ENCODE measurements at regions not wholly inside any gene's neighbourhood (a gene's known extent, or its start where the extent isn't known, plus 50 kb on each side); places are given as distances from the start of the nearest gene placed in this dataset.

- H3K9me3 ChIP-seq: no peaks in the 10 kb centered on the region
- DNase-seq (no peak), ATAC-seq (no peak)
- no peak overlapping the region for H3K4me3 ChIP-seq
- H3K27ac ChIP-seq: no peak overlapping the region
- no peaks in the 10 kb centered on the region for H3K4me1 ChIP-seq
- H3K27me3 ChIP-seq (ENCODE audit: insufficient read depth in 3 of 3, low read length in 2 of 3): peaks cover 0 to 4% (median 2%) of the 10 kb centered on the region in 3 donors
- TF ChIP-seq, protein P1, sequence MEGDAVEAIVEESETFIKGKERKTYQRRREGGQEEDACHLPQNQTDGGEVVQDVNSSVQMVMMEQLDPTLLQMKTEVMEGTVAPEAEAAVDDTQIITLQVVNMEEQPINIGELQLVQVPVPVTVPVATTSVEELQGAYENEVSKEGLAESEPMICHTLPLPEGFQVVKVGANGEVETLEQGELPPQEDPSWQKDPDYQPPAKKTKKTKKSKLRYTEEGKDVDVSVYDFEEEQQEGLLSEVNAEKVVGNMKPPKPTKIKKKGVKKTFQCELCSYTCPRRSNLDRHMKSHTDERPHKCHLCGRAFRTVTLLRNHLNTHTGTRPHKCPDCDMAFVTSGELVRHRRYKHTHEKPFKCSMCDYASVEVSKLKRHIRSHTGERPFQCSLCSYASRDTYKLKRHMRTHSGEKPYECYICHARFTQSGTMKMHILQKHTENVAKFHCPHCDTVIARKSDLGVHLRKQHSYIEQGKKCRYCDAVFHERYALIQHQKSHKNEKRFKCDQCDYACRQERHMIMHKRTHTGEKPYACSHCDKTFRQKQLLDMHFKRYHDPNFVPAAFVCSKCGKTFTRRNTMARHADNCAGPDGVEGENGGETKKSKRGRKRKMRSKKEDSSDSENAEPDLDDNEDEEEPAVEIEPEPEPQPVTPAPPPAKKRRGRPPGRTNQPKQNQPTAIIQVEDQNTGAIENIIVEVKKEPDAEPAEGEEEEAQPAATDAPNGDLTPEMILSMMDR (IDR thresholded peaks at IDR 0.05): no peak
- H3K36me3 ChIP-seq (ENCODE audit: insufficient read depth in 1 of 2, low read depth in 1 of 2): no peaks in the 10 kb centered on the region
- intact Hi-C loops (cut with DNase I): no loop called here
- 62 to 76% (median 66%) methylated on average over 7 of the region's 7 CpGs for WGBS, 3 donors
Measured at GRCh38 chr20:24766826-24767622, 182.0 kb upstream of the CST7 start.

GRCh38 chr20:24767623-24768100 lies 181.4 kb upstream of the CST7 start:
- no peak for ATAC-seq
- 57 to 78% (median 72%) methylated on average over 4 of the region's 4 CpGs for WGBS, 3 donors
- no peak for DNase-seq
- intact Hi-C loops (cut with DNase I): no loop called here
- no peak overlapping the region for H3K4me3 ChIP-seq
- no peaks in the 10 kb centered on the region for H3K4me1 ChIP-seq
- TF ChIP-seq, protein P1 (IDR thresholded peaks at IDR 0.05): no peak
- no peaks in the 10 kb centered on the region for H3K36me3 ChIP-seq (ENCODE audit: insufficient read depth in 1 of 2, low read depth in 1 of 2)
- H3K9me3 ChIP-seq: no peaks in the 10 kb centered on the region
- no peak overlapping the region for H3K27ac ChIP-seq
- peaks cover 0 to 4% (median 2%) of the 10 kb centered on the region in 3 donors for H3K27me3 ChIP-seq (ENCODE audit: insufficient read depth in 3 of 3, low read length in 2 of 3)

DNA sequence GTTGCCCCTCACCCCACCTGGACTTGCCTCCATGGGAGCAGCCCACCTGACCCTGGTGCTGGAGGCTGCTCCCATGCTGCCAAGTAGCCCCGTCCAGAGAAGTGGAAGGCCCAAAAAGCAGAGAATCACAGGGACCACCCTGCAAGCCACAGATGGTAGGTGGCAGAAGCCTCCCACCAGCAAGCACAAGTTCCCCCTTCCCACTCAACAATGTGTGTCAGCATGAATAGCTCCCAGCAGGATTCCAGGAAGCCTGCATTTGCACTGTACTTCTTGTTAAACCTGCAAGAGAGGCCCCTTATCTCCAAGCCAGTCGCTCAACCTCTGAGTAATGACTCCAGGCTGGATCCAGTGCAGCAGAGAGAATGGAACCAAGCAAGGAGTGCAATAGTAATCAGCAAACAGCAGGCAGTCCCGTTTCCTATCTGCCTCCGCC lies 180.8 kb upstream of the CST7 start:
- peaks cover 0 to 4% (median 2%) of the 10 kb centered on the region in 3 donors for H3K27me3 ChIP-seq (ENCODE audit: insufficient read depth in 3 of 3, low read length in 2 of 3)
- H3K36me3 ChIP-seq (ENCODE audit: insufficient read depth in 1 of 2, low read depth in 1 of 2): no peaks in the 10 kb centered on the region
- 57 to 58% (median 58%) methylated on average over 4 of the region's 4 CpGs for WGBS, 3 donors
- no peak overlapping the region for H3K27ac ChIP-seq
- DNase-seq (no peak), ATAC-seq (no peak)
- intact Hi-C loops (cut with DNase I): no loop called here
- H3K4me1 ChIP-seq: no peaks in the 10 kb centered on the region
- TF ChIP-seq, protein P1 (IDR thresholded peaks at IDR 0.05): no peak
- no peak overlapping the region for H3K4me3 ChIP-seq
- no peaks in the 10 kb centered on the region for H3K9me3 ChIP-seq

- 31 to 53% (median 43%) methylated on average over 10 of the region's 10 CpGs for WGBS, 3 donors
- Histone ChIP-seq H3K27me3 (ENCODE audit: insufficient read depth in 3 of 3, low read length in 2 of 3) (peaks cover 0 to 4% (median 2%) of the 10 kb centered on the region in 3 donors), H3K4me1 (no peaks in the 10 kb centered on the region), H3K27ac (no peak overlapping the region), H3K9me3 (no peaks in the 10 kb centered on the region), H3K36me3 (ENCODE audit: insufficient read depth in 1 of 2, low read depth in 1 of 2) (no peaks in the 10 kb centered on the region), H3K4me3 (no peak overlapping the region)
- ATAC-seq (no peak), DNase-seq (no peak)
- TF ChIP-seq, protein P1 (IDR thresholded peaks at IDR 0.05): no peak
- intact Hi-C loops (cut with DNase I): no loop called here
Measured at GRCh38 chr20:24768713-24769601, 180.1 kb upstream of the CST7 start.
